Testis (tissue), 2 donors: ENCODE measurements at regions not wholly inside any gene's neighbourhood (a gene's known extent, or its start where the extent isn't known, plus 50 kb on each side); places are given as distances from the start of the nearest gene placed in this dataset.

Experiments
- DNase-seq: peaks from one replicate; pipeline ENCODE4 v3.0.0-alpha.2; 2019
- H3K27ac ChIP-seq, 2 donors: fragments of 200-600 bp; sonication (generic); one replicate each; pipeline ENCODE4 v1.5.1; 2019
- H3K27me3 ChIP-seq: fragments of 200-600 bp; sonication (generic); one replicate; pipeline ENCODE4 v1.5.1; 2019
- H3K36me3 ChIP-seq: fragments of 200-600 bp; sonication (generic); one replicate; pipeline ENCODE4 v1.5.1; 2017; ENCODE audit warnings: low read depth; ENCODE audit errors: missing control alignments
- H3K4me1 ChIP-seq: fragments of 200-600 bp; sonication (generic); one replicate; pipeline ENCODE4 v1.5.1; 2019
- H3K4me3 ChIP-seq, 2 donors: fragments of 200-600 bp; sonication (generic); one replicate each; pipeline ENCODE4 v1.5.1; 2017 to 2019
- H3K9me3 ChIP-seq: fragments of 200-600 bp; sonication (generic); one replicate; pipeline ENCODE4 v1.5.1; 2017
- POLR2A ChIP-seq: fragments of 450-650 bp; IDR thresholded peaks from one replicate; pipeline ENCODE4 v1.6.1; 2017; ENCODE audit warnings: antibody characterized with exemption, mild to moderate bottlenecking, moderate library complexity
- WGBS, 2 donors: methylation state at CpG; one replicate each; pipeline ENCODE4 v1.1.5; 2018; 5-methylcytosine and 5-hydroxymethylcytosine counted together
- intact Hi-C: fragments of 100-400 bp; cut with DNase I; formaldehyde crosslinking; loops from one replicate; pipeline ENCODE4 v1.15.1; 2023; ENCODE audit warnings: low total_unique reads
- TF ChIP-seq, protein P1 (sequence below), 3 experiments: fragments of 450-650 bp in 2 of 3; fragments of 200-600 bp in 1 of 3; sonication (generic) in 1 of 3; IDR thresholded peaks; one replicate each; pipeline ENCODE4 v1.5.1; 2016 to 2019; ENCODE audit warnings: antibody characterized with exemption in 3 of 3, mild to moderate bottlenecking in 2 of 3, moderate library complexity in 1 of 3

DNA sequence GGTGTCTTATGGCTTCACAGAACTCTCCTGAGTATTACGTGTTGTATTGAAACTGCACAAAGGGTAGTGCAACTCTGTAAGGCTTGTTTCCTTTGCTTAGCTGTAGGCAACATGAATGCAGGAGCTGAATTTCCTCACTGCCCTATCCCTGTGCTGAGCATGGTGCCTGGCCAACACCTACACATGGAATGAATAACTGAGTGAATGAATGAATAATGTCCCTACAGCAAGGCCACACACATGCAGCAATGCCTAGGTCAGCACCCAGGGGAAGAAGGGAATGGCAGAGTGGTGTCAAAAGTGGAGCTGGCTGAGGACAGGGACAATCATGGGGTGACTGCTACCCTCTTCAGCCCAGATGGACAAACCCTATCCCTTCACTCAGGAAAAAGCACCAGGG, 655.9 kb downstream of the PTPRU start:
- no peak for DNase-seq
- Histone ChIP-seq H3K4me1 (no peaks in the 10 kb centered on the region), H3K36me3 (no peaks in the 10 kb centered on the region), H3K27ac (no peak overlapping the region), H3K27me3 (no peaks in the 10 kb centered on the region), H3K9me3 (no peaks in the 10 kb centered on the region), H3K4me3 (no peak overlapping the region)
- intact Hi-C loops: no loop called here
- TF ChIP-seq, protein P1, sequence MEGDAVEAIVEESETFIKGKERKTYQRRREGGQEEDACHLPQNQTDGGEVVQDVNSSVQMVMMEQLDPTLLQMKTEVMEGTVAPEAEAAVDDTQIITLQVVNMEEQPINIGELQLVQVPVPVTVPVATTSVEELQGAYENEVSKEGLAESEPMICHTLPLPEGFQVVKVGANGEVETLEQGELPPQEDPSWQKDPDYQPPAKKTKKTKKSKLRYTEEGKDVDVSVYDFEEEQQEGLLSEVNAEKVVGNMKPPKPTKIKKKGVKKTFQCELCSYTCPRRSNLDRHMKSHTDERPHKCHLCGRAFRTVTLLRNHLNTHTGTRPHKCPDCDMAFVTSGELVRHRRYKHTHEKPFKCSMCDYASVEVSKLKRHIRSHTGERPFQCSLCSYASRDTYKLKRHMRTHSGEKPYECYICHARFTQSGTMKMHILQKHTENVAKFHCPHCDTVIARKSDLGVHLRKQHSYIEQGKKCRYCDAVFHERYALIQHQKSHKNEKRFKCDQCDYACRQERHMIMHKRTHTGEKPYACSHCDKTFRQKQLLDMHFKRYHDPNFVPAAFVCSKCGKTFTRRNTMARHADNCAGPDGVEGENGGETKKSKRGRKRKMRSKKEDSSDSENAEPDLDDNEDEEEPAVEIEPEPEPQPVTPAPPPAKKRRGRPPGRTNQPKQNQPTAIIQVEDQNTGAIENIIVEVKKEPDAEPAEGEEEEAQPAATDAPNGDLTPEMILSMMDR (IDR thresholded peaks at IDR 0.05): no peak
- no peak for TF ChIP-seq POLR2A
- 73 to 91% methylated on average over 1 of the region's 1 CpG for WGBS, 2 donors

DNA sequence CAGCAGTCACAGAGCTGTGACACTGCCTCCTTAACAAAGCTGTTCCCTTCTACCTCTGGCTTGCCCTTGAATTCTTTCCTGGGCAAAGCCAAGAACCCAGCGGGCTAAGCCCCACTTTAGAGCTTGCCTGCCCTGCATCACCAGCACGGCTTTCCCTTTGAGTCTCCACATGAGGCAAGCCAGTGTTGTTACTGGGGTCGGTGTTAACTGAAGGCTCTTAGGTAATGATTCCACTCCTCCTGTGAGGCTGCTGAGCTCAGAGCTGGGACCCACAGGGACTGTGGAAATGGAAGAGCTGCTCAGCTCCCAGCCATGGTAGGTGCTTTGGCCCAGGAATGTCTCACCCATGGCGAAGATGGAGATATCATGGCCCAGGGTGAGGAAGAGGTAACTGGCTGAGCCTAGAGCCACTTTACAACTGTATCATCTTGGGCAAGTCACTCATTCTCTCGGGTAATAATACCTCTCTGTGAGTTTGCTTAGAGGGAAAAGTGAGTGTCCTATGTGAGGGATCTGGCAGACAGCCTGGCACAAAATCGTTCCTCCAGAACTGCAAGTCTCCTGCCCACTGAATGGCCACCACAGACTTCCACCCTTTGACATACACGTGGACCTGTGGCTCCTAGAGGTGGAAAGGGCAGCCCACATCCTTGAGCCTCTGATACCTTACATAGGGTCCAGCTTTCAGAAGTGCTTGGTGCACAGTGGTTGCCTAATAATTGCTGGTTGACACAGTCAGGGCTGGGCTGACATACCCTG, 654.1 kb downstream of the PTPRU start:
- intact Hi-C loops: no loop called here
- WGBS, 2 donors: 84 to 86% methylated on average over 3 to 7 of the region's 7 CpGs

DNA sequence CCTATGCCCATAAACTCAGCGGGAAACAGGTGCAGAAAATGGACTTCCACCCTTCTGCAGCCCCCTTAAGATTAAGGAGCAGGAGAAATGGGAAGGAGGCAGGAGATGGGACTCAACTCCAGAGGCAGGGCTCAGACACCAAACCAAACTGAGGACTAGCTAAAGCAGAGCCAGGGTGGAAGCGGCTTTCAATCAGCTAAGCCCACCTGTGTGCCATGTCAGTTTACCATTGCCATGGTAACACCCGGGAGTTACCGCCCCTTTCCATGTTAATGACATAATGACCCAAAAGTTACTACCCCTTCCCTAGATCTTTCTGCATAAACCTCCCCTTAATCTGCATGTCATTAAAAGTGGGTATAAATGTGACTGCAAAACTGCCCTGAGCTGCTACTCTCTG, 653.5 kb downstream of the PTPRU start:
- Histone ChIP-seq H3K27me3 (no peaks in the 10 kb centered on the region), H3K36me3 (no peaks in the 10 kb centered on the region), H3K9me3 (no peaks in the 10 kb centered on the region), H3K4me3 (no peak overlapping the region), H3K27ac (no peak overlapping the region), H3K4me1 (no peaks in the 10 kb centered on the region)
- DNase-seq: peak; percentile 5
- no peak for TF ChIP-seq POLR2A
- TF ChIP-seq, protein P1 (IDR thresholded peaks at IDR 0.05): no peak
- intact Hi-C loops: no loop called here
- WGBS, 2 donors: 82 to 86% methylated on average over 4 of the region's 4 CpGs

More for the DNA sequence above, 654.1 kb downstream of the PTPRU start:
- no peaks in the 10 kb centered on the region for H3K36me3 ChIP-seq
- H3K27me3 ChIP-seq: no peaks in the 10 kb centered on the region
- DNase-seq: peak; percentile 4
- no peak for TF ChIP-seq POLR2A
- TF ChIP-seq, protein P1 (IDR thresholded peaks at IDR 0.05): no peak
- H3K9me3 ChIP-seq: no peaks in the 10 kb centered on the region
- no peaks in the 10 kb centered on the region for H3K4me1 ChIP-seq
- H3K27ac ChIP-seq: no peak overlapping the region
- H3K4me3 ChIP-seq: no peak overlapping the region

DNA sequence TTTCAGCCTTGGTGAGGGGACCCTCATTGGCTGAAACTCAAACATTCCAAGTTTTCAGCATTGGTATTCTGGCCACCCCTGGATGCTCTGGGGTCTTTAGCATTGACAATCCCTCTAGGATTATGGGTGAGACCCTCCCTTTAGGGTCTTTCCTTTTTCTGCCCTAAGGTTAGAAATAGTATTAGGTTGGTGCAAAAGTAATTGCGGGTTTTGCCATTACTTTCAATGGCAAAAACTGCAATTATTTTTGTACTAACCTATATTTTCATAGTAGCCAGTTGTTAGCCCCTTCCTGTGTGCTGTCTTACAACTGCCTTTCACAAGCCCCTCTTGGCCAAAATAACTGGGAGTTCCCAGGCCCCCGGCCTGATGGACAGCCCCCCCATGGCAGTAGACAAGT, 648.4 kb downstream of the PTPRU start:
- Histone ChIP-seq H3K9me3 (no peaks in the 10 kb centered on the region), H3K36me3 (no peaks in the 10 kb centered on the region), H3K27ac (no peak overlapping the region), H3K4me1 (no peaks in the 10 kb centered on the region), H3K27me3 (no peaks in the 10 kb centered on the region), H3K4me3 (no peak overlapping the region)
- no peak for DNase-seq
- no peak for TF ChIP-seq POLR2A
- TF ChIP-seq, protein P1 (IDR thresholded peaks at IDR 0.05): no peak
- WGBS, 2 donors: 89 to 92% methylated on average over 2 of the region's 2 CpGs
- intact Hi-C loops: no loop called here

DNA sequence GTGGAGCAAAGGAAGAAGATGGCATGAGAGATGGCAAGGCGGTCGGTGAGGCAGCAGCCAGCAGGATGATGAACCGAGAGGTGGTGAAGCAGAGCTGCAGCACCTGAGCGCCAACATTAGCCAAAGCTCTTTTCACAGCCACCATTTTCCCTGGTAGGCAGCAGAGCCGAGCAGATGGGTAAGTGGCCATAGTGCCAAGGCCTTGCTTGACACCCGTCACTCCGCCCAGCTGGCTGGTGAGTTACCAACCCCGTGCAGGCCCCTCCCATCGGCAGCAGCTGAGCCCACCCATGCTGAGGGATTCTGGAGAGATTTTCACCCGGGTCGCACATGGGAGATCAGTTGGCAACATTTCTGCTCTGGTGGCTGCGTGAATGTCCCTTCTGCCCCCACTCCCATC, 647.7 kb downstream of the PTPRU start:
- Histone ChIP-seq H3K9me3 (no peaks in the 10 kb centered on the region), H3K4me3 (no peak overlapping the region), H3K4me1 (no peaks in the 10 kb centered on the region), H3K27ac (no peak overlapping the region), H3K27me3 (no peaks in the 10 kb centered on the region), H3K36me3 (no peaks in the 10 kb centered on the region)
- TF ChIP-seq, protein P1 (IDR thresholded peaks at IDR 0.05): no peak
- no peak for TF ChIP-seq POLR2A
- WGBS, 2 donors: 89 to 93% methylated on average over 12 of the region's 12 CpGs
- DNase-seq: no peak
- intact Hi-C loops: no loop called here
